Activated CD8-positive, alpha-beta memory T cell treated with anti-CD3 and anti-CD28 coated beads for 1 hour (primary cell): ENCODE measurements at regions not wholly inside any gene's neighbourhood (a gene's known extent, or its start where the extent isn't known, plus 50 kb on each side); places are given as distances from the start of the nearest gene placed in this dataset.
"Not testable (repeated sequence)": the region's sequence is repeated elsewhere in the genome, so short reads cannot be mapped to it uniquely, and the experiment has no call there.

Experiments used
- DNase-seq, 2 donors: peaks; one replicate each; pipeline ENCODE4 v3.0.0-alpha.2; 2020; ENCODE audit warnings: low read depth in 1 of 2; ENCODE audit errors: extremely low read depth in 1 of 2

- no peak for DNase-seq
These were observed 300.5 kb downstream of the SUCLG1 start for GRCh38 chr2:84158605-84159004.

- DNase-seq = no peak
These were observed 306.6 kb downstream of the SUCLG1 start for GRCh38 chr2:84152462-84152861.

- DNase-seq = no peak
These were observed 314.7 kb downstream of the SUCLG1 start for GRCh38 chr2:84144345-84144744.

- DNase-seq = no peak
These were observed 322.0 kb downstream of the SUCLG1 start for GRCh38 chr2:84137034-84137433.

GRCh38 chr2:84132370-84132769 lies 326.7 kb downstream of the SUCLG1 start:
- no peak for DNase-seq

- no peak for DNase-seq
These were observed 327.7 kb downstream of the SUCLG1 start for GRCh38 chr2:84131278-84131830.

GRCh38 chr2:84129018-84129417 lies 330.1 kb downstream of the SUCLG1 start:
- DNase-seq = no peak

- not testable (repeated sequence) for DNase-seq
These were observed 331.3 kb downstream of the SUCLG1 start for GRCh38 chr2:84127812-84128211.

- DNase-seq = no peak
These were observed 332.6 kb downstream of the SUCLG1 start for GRCh38 chr2:84126530-84126929.

GRCh38 chr2:84126084-84126483 lies 333.0 kb downstream of the SUCLG1 start:
- no peak for DNase-seq

GRCh38 chr2:84116143-84116542 lies 342.9 kb downstream of the SUCLG1 start:
- no peak for DNase-seq

GRCh38 chr2:84115173-84115857 lies 343.8 kb downstream of the SUCLG1 start:
- DNase-seq = no peak

GRCh38 chr2:84103816-84104527 lies 355.1 kb downstream of the SUCLG1 start:
- DNase-seq = not testable (repeated sequence)

- DNase-seq = no peak
These were observed 356.8 kb downstream of the SUCLG1 start for GRCh38 chr2:84102274-84102673.

- no peak for DNase-seq
These were observed 370.4 kb downstream of the SUCLG1 start for GRCh38 chr2:84088656-84089055.

GRCh38 chr2:84085562-84085961 lies 373.5 kb downstream of the SUCLG1 start:
- no peak for DNase-seq

- no peak for DNase-seq
These were observed 374.2 kb downstream of the SUCLG1 start for GRCh38 chr2:84084856-84085255.

- no peak for DNase-seq
These were observed 375.1 kb downstream of the SUCLG1 start for GRCh38 chr2:84083984-84084383.

- DNase-seq = no peak
These were observed 380.6 kb downstream of the SUCLG1 start for GRCh38 chr2:84078471-84078870.

- no peak for DNase-seq
These were observed 381.6 kb downstream of the SUCLG1 start for GRCh38 chr2:84077496-84077895.

- no peak for DNase-seq
These were observed 388.0 kb downstream of the SUCLG1 start for GRCh38 chr2:84071050-84071449.

GRCh38 chr2:84065857-84066256 lies 393.2 kb downstream of the SUCLG1 start:
- no peak for DNase-seq
